Body of pancreas (tissue), 4 donors: ENCODE measurements at regions not wholly inside any gene's neighbourhood (a gene's known extent, or its start where the extent isn't known, plus 50 kb on each side); places are given as distances from the start of the nearest gene placed in this dataset.
A peak's percentile ranks its signal among the peaks of the same experiment; 100 is the strongest.

Experiments used
- ATAC-seq: fragments of 150-250 bp; one replicate; pipeline ENCODE4 v1.9.1; 2016
- DNase-seq, 4 donors: peaks; one replicate each; pipeline ENCODE4 v3.0.0-alpha.2; 2019
- H3K27ac ChIP-seq, 4 donors: fragments of 200-600 bp; sonication (generic); 1 replicate in 3 of 4; 2 replicates in 1 of 4; pipeline versions ENCODE4 v1.5.1 to v1.6.1; 2016 to 2019; ENCODE audit warnings: mild to moderate bottlenecking in 1 of 4, mixed read lengths in 1 of 4, moderate library complexity in 1 of 4
- H3K27me3 ChIP-seq, 2 donors: fragments of 200-600 bp; sonication (generic); one replicate each; pipeline ENCODE4 v1.6.0; 2016; ENCODE audit warnings: mild to moderate bottlenecking in 1 of 2
- H3K36me3 ChIP-seq, 2 donors: fragments of 200-600 bp; sonication (generic); replicated peaks in 1 of 2; 2 replicates each; pipeline ENCODE4 v1.5.1; 2016; ENCODE audit warnings: low read depth in 2 of 2; ENCODE audit not compliant: insufficient read depth in 1 of 2
- H3K4me1 ChIP-seq: fragments of 200-600 bp; sonication (generic); one replicate; pipeline ENCODE4 v1.6.0; 2016
- H3K4me3 ChIP-seq, 2 donors: fragments of 200-600 bp; sonication (generic); 1 replicate in 1 of 2; 2 replicates in 1 of 2; pipeline ENCODE4 v1.5.1; 2016 to 2019
- H3K9me3 ChIP-seq, 3 donors: fragments of 200-600 bp; sonication (generic); 1 replicate in 2 of 3; 2 replicates in 1 of 3; pipeline ENCODE4 v1.5.1; 2016
- POLR2A ChIP-seq, 3 donors: fragments of 450-650 bp; IDR thresholded peaks; one replicate each; pipeline ENCODE4 v1.6.1; 2016; ENCODE audit warnings: antibody characterized with exemption in 3 of 3, mild to moderate bottlenecking in 2 of 3
- WGBS, 2 donors: methylation state at CpG; one replicate each; pipeline ENCODE4 v1.1.5; 2017; 5-methylcytosine and 5-hydroxymethylcytosine counted together
- intact Hi-C: fragments of 100-400 bp; cut with DNase I; formaldehyde crosslinking; loops from one replicate; pipeline ENCODE4 v1.15.1; 2023
- TF ChIP-seq, protein P1 (sequence below), 7 experiments: fragments of 450-650 bp in 4 of 7; fragments of 200-600 bp in 3 of 7; sonication (generic) in 3 of 7; IDR thresholded peaks; one replicate each; pipeline ENCODE4 v1.5.1; 2016 to 2019; ENCODE audit warnings: antibody characterized with exemption in 7 of 7

- 91 to 98% methylated on average over 4 of the region's 4 CpGs for WGBS, 2 donors
- no peak for DNase-seq
- Histone ChIP-seq H3K4me1 (no peaks in the 10 kb centered on the region), H3K9me3 (no peaks in the 10 kb centered on the region), H3K27ac (no peak overlapping the region), H3K4me3 (no peak overlapping the region), H3K36me3 (no peaks in the 10 kb centered on the region), H3K27me3 (no peaks in the 10 kb centered on the region)
- no peak for ATAC-seq
- intact Hi-C loops: no loop called here
- TF ChIP-seq, protein P1, sequence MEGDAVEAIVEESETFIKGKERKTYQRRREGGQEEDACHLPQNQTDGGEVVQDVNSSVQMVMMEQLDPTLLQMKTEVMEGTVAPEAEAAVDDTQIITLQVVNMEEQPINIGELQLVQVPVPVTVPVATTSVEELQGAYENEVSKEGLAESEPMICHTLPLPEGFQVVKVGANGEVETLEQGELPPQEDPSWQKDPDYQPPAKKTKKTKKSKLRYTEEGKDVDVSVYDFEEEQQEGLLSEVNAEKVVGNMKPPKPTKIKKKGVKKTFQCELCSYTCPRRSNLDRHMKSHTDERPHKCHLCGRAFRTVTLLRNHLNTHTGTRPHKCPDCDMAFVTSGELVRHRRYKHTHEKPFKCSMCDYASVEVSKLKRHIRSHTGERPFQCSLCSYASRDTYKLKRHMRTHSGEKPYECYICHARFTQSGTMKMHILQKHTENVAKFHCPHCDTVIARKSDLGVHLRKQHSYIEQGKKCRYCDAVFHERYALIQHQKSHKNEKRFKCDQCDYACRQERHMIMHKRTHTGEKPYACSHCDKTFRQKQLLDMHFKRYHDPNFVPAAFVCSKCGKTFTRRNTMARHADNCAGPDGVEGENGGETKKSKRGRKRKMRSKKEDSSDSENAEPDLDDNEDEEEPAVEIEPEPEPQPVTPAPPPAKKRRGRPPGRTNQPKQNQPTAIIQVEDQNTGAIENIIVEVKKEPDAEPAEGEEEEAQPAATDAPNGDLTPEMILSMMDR (IDR thresholded peaks at IDR 0.05): no peak
- TF ChIP-seq POLR2A (IDR thresholded peaks at IDR 0.05): no peak
Measured at GRCh38 chr1:94686882-94687281, 133.3 kb upstream of the SLC44A3 start.

DNA sequence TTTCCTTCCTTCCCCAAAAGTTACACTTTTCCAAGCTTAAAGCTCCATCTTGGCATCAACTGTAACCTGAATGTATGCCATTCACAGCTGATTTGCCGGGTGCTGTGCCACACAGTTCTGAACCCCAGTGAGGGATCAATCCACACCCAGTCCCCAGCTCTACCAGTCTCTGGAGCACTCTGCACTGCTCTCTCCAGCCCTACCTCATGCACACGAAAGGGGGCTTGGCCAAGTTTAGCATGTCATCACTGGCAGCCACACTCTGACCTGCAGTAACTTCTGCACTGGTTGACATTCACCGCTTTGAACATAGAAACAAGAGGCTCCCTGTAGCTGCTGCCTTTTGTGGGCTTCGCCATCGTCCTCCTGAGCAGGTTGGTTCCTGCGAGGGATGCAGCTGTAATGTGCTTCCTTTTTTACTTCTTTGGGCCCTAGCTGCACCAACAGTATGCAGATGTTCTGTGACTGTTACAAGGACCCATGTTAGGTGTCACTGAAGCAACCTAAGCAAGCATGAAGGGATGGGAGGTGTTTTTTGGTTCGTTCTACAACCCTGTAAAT is 135.4 kb upstream of the SLC44A3 start:
- Histone ChIP-seq H3K36me3 (no peaks in the 10 kb centered on the region), H3K9me3 (no peaks in the 10 kb centered on the region), H3K4me3 (no peak overlapping the region), H3K27ac (no peak overlapping the region), H3K4me1 (no peaks in the 10 kb centered on the region), H3K27me3 (no peaks in the 10 kb centered on the region)
- no peak for TF ChIP-seq POLR2A (IDR thresholded peaks at IDR 0.05)
- TF ChIP-seq, protein P1 (IDR thresholded peaks at IDR 0.05): no peak
- 82 to 84% methylated on average over 7 of the region's 7 CpGs for WGBS, 2 donors
- ATAC-seq (no peak), DNase-seq (no peak)
- intact Hi-C loops: no loop called here

DNA sequence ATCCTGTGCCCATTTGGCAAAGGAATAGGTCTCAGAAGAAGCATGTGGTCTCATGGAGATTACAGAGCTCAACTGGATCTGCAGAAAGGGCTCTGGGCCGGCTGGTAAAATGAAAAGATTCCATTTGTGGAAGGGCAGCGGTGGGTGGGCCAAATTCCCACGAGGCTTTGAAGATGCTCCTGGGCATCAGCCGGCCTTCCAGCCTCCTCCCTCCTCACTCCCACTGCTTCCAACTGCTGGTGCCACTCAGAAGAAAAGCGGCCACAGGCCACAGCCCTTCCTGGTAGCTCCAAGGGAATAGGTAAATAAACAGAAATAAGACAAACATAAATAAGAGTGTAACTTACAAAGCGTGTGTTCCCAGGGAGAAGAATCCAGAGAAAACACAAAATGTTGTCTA is 136.3 kb upstream of the SLC44A3 start:
- no peak for ATAC-seq
- Histone ChIP-seq H3K4me3 (no peak overlapping the region), H3K27ac (no peak overlapping the region), H3K36me3 (no peaks in the 10 kb centered on the region), H3K9me3 (no peaks in the 10 kb centered on the region), H3K4me1 (no peaks in the 10 kb centered on the region), H3K27me3 (no peaks in the 10 kb centered on the region)
- DNase-seq: no peak
- 64 to 75% methylated on average over 6 of the region's 6 CpGs for WGBS, 2 donors
- no peak for TF ChIP-seq POLR2A (IDR thresholded peaks at IDR 0.05)
- TF ChIP-seq, protein P1 (IDR thresholded peaks at IDR 0.05): no peak
- intact Hi-C loops: no loop called here

GRCh38 chr1:94680039-94680377 is 138.4 kb upstream of the F3 start:
- Histone ChIP-seq H3K4me3 (no peak overlapping the region), H3K27me3 (no peaks in the 10 kb centered on the region), H3K36me3 (no peaks in the 10 kb centered on the region), H3K27ac (no peak overlapping the region), H3K9me3 (no peaks in the 10 kb centered on the region), H3K4me1 (peaks cover 15% of the 10 kb centered on the region)
- 60 to 75% methylated on average over 3 of the region's 3 CpGs for WGBS, 2 donors
- no peak for DNase-seq
- ATAC-seq: no peak
- intact Hi-C loops: no loop called here
- TF ChIP-seq POLR2A (IDR thresholded peaks at IDR 0.05): no peak
- TF ChIP-seq, protein P1 (IDR thresholded peaks at IDR 0.05): no peak

GRCh38 chr1:94679332-94680038 is 137.9 kb upstream of the F3 start:
- Histone ChIP-seq H3K36me3 (no peaks in the 10 kb centered on the region), H3K4me1 (peaks cover 15% of the 10 kb centered on the region), H3K4me3 (no peak overlapping the region), H3K9me3 (no peaks in the 10 kb centered on the region), H3K27ac (no peak overlapping the region), H3K27me3 (no peaks in the 10 kb centered on the region)
- intact Hi-C loops: no loop called here
- TF ChIP-seq, protein P1 (IDR thresholded peaks at IDR 0.05): no peak
- no peak for TF ChIP-seq POLR2A (IDR thresholded peaks at IDR 0.05)
- DNase-seq (peak in 3 of 4 donors; percentile 39 to 61 (median 48)), ATAC-seq (no peak)
- WGBS, 2 donors: 85 to 88% methylated on average over 4 of the region's 4 CpGs
